ENCODE measurements at regions not wholly inside any gene's neighbourhood (a gene's known extent, or its start where the extent isn't known, plus 50 kb on each side); places are given as distances from the start of the nearest gene placed in this dataset.
A peak's percentile ranks its signal among the peaks of the same experiment; 100 is the strongest.
"Not testable (repeated sequence)": the region's sequence is repeated elsewhere in the genome, so short reads cannot be mapped to it uniquely, and the experiment has no call there.

- TF ChIP-seq EZH2 (IDR thresholded peaks at IDR 0.05; ENCODE audit: low read depth), result no peak
- no peak for TF ChIP-seq CTCF (conservative IDR thresholded peaks at IDR 0.05)
- POLR2A ChIA-PET (ENCODE audit: unreplicated experiment), result no interaction called here
- H4K20me1 ChIP-seq (ENCODE audit: insufficient read depth), result no peaks in the 10 kb centered on the region
- H3K36me3 ChIP-seq (ENCODE audit: low read depth), result no peaks in the 10 kb centered on the region
- H3K9me3 ChIP-seq (ENCODE audit: insufficient read depth, low read depth), result no peaks in the 10 kb centered on the region
- no peaks in the 10 kb centered on the region for H3K4me1 ChIP-seq (replicated peaks; ENCODE audit: insufficient read depth)
- H3K27me3 ChIP-seq (ENCODE audit: insufficient read depth, low read depth), result no peaks in the 10 kb centered on the region
- CTCF ChIA-PET, result interaction anchor here (0.6 kb wide), 1 partner anchor 961 kb away, joined by 10 read pairs; no protein-coding TSS in a partner anchor
- no peak overlapping the region for H3K4me3 ChIP-seq
- no peak overlapping the region for H3K4me2 ChIP-seq
- no peak overlapping the region for H3K27ac ChIP-seq
- no peaks in the 10 kb centered on the region for H3K9me2 ChIP-seq (ENCODE audit: insufficient read depth)
- intact Hi-C loops (cut with micrococcal nuclease; ENCODE audit: unreplicated experiment), result no loop called here
- H3K79me2 ChIP-seq (ENCODE audit: low read depth), result no peaks in the 10 kb centered on the region
- no TSS peak for BruUV-seq (replicated peaks)
- no peaks in the 10 kb centered on the region for H3F3A ChIP-seq (ENCODE audit: insufficient read depth, low read depth)
- DNase-seq, result no peak
- no peak overlapping the region for H2AFZ ChIP-seq
Measured at GRCh38 chr4:120261117-120261516, 194.5 kb upstream of the MAD2L1 start.

- BruUV-seq (replicated peaks); H3K9me3 ChIP-seq (ENCODE audit: insufficient read depth, low read depth); H3K79me2 ChIP-seq (ENCODE audit: low read depth); H3K27me3 ChIP-seq (ENCODE audit: insufficient read depth, low read depth); H3K4me1 ChIP-seq (replicated peaks; ENCODE audit: insufficient read depth); H3F3A ChIP-seq (ENCODE audit: insufficient read depth, low read depth); CTCF ChIA-PET; H3K27ac ChIP-seq; POLR2A ChIA-PET (ENCODE audit: unreplicated experiment); H4K20me1 ChIP-seq (ENCODE audit: insufficient read depth); H3K9me2 ChIP-seq (ENCODE audit: insufficient read depth); intact Hi-C loops (cut with micrococcal nuclease; ENCODE audit: unreplicated experiment); H3K36me3 ChIP-seq (ENCODE audit: low read depth): not testable (repeated sequence)
- Histone ChIP-seq H3K4me2 (peak overlapping the region; percentile 47), H2AFZ (peak overlapping the region; percentile 70; the same call in 1 of the 2 replicates), H3K4me3 (peak overlapping the region; percentile 46; the same call in 1 of the 2 replicates)
- peak in 1 of 2 experiments; percentile 26 for DNase-seq
Measured at GRCh38 chr4:120256112-120256775, 189.6 kb upstream of the MAD2L1 start.

DNA sequence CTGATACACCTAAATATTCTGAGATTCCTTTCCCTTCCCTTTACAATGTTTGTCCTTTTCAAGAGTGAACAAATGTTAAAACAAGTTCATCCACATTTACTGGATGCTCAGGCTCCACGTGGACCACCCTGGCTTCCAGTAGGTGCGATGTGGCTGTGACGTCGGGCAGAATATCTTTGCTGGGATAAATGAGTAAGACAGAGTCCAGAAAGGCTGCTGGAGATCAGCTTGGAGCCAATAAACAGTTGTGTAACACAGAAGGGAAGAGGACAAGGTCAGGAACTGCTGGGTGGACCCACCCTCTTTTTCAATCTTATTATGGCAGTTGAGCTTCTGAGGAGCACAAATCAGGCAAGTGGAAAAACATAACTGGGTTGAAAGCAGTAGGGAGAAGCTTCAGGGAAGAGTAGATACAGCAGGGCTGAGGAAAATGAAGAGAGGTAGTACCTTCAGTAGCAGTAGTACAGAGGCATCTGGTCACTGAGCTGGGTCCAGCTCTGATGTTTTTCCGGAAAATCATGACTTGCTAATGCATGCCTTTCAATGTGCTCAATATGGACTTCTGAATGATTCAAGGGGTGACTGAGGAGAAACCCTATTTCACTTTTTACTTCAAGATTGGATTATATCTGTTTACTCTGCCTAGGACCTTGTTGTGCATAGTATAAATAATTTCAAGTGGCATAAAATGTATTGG, 171.8 kb upstream of the MAD2L1 start:
- BruUV-seq (replicated peaks), result no TSS peak
- ChIA-PET POLR2A (ENCODE audit: unreplicated experiment) (no interaction called here), CTCF (no interaction called here)
- no peaks in the 10 kb centered on the region for H4K20me1 ChIP-seq (ENCODE audit: insufficient read depth)
- H3K9me3 ChIP-seq (ENCODE audit: insufficient read depth, low read depth), result no peaks in the 10 kb centered on the region
- H3K79me2 ChIP-seq (ENCODE audit: low read depth), result no peaks in the 10 kb centered on the region
- H2AFZ ChIP-seq, result no peak overlapping the region
- no peak overlapping the region for H3K4me3 ChIP-seq
- no peaks in the 10 kb centered on the region for H3K4me1 ChIP-seq (replicated peaks; ENCODE audit: insufficient read depth)
- no peak overlapping the region for H3K27ac ChIP-seq
- H3F3A ChIP-seq (ENCODE audit: insufficient read depth, low read depth), result no peaks in the 10 kb centered on the region
- no peaks in the 10 kb centered on the region for H3K9me2 ChIP-seq (ENCODE audit: insufficient read depth)
- no peak for DNase-seq
- no peaks in the 10 kb centered on the region for H3K27me3 ChIP-seq (ENCODE audit: insufficient read depth, low read depth)
- H3K36me3 ChIP-seq (ENCODE audit: low read depth), result no peaks in the 10 kb centered on the region
- no peak for TF ChIP-seq CTCF (conservative IDR thresholded peaks at IDR 0.05)
- TF ChIP-seq EZH2 (IDR thresholded peaks at IDR 0.05; ENCODE audit: low read depth), result no peak
- no peak overlapping the region for H3K4me2 ChIP-seq
- intact Hi-C loops (cut with micrococcal nuclease; ENCODE audit: unreplicated experiment), result no loop called here
